ENCODE measurements at regions not wholly inside any gene's neighbourhood (a gene's known extent, or its start where the extent isn't known, plus 50 kb on each side); places are given as distances from the start of the nearest gene placed in this dataset.

- TF ChIP-seq MAX (IDR thresholded peaks at IDR 0.05), result no peak
These were observed 1247.2 kb downstream of the AACS start (continued) for GRCh38 chr12:126312457-126312856.
